HUDEP-2 (cell line): ENCODE measurements at regions not wholly inside any gene's neighbourhood (a gene's known extent, or its start where the extent isn't known, plus 50 kb on each side); places are given as distances from the start of the nearest gene placed in this dataset.
"Not testable (repeated sequence)": the region's sequence is repeated elsewhere in the genome, so short reads cannot be mapped to it uniquely, and the experiment has no call there.

Experiments
- DNase-seq, 76 experiments: peaks; one replicate each; lab custom pipeline; 2025; ENCODE audit not compliant: unreplicated experiment in 76 of 76; lab: John Stamatoyannopoulos, UW

DNA sequence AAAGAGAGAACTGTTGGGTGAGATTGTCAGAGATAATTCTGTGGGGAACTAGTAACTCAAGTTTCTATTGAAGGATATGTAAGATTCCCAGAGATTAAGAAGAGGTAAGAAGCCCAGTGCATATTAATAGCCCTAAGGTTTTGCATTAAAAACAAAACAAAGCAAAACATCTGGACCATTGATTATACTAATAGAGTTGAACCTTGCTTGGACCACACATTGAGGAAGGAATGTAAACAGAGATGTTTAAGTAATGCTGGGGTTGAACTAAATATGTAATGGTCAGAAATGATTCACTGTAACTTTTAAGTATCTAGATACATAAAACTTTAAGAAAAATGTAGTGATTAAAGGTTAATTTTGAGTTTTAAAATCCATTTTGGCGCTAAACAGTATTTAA is 1770.0 kb downstream of the PCDH9 start:
- DNase-seq: no peak

DNA sequence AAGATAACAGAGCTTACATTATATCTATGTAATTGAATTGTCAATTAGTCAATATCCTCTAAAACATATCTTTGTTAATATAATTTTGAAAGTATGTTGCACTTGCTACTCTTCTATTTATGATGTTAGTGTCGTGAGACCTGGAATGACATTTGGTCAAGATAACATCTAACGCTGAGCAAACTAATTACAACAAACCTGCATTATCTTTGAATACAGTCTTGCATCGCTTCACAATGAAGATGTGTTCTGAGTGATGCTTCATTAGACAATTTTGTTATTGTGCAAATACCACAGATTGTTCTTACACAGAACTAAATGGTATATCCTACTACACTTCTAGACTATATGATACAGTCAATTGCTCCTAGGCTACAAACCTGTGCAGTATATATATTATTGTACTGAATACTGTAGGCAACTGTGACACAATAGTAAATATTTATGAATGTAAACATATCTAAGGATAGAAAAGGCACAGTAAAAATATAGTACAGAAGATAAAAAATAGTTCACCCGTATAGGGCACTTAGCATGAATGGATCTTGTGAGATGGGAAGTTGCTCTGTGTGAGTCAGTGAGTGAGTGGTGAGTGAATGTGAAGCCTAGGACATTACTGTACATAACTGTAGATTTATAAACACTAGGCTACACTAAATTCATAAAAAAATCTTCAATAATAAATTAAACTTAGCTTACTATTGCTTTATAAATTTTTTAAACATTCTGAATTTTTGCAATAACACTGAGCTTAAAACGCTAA is 1773.8 kb downstream of the PCDH9 start:
- no peak for DNase-seq

DNA sequence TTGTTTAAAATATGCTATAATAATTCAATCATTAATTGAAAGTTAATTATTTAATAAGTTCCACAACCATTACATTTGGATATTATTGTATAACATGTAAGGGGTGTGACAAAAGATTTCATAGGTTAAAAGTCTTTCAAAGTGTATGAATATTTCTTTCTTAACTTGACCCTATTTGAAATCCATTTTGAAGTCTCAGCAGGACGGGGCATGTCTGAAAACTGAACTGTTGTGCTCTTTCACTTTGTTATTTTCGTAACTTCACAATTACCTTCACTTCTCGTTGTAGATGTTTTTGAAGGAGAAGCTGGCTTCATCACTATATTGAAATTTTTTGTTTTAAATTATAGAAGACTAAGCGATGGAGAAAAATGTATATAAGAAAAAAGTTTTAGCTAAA is 1775.7 kb downstream of the PCDH9 start:
- no peak for DNase-seq

DNA sequence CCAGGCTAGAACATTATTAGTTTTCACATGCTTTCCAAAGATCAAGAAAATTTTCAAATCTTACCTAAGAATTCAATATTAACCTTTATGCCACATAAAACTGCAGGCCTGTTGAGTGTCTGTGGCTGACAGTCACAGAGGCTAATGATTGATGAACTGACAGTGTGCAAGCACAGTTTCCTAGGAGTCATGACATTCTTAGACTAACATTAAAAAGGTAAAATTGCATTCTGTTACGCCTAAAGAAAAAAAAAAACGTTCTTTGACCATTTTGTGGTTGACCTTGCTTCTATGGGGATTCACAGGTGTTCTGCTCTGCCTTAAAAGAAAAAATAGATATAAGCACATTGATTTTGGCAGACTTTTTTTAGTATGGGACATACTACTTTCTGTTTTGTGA is 1776.2 kb downstream of the PCDH9 start:
- no peak for DNase-seq

DNA sequence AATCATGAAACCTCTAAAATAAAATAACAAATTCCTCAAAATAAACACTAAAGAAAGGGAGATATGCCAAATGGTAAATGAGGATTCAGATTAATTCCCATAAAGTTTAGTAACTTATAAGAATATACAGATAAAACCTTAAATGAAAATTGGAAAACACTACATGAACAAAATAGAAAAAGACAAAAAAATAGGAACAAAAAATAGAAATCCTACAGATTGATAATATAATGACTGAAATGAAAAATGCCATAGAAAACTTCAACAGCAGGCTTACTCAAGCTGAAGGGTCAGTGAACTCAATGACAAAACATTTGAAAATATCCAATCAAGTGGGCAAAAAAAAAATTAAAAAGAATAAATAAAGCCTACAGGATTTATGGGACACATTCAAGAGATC is 1784.8 kb downstream of the PCDH9 start:
- no peak for DNase-seq

DNA sequence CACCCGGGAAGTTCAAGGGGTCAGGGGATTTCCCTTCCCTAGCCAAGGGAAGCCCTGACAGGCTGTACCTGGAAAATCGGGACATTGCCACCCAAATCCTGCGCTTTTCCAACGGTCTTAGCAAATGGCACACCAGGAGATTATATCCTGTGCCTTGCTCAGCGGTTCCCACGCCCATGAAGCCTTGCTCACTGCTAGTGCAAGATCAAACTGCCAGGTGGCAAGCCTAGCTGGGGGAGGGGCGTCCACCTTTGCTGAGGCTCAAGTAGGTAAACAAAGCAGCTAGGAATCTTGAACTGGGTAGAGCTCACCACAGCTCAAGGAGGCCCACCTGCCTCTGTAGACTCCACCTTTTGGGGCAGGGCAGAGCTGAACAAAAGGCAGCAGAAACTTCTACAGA is 1794.5 kb downstream of the PCDH9 start:
- no peak for DNase-seq

DNA sequence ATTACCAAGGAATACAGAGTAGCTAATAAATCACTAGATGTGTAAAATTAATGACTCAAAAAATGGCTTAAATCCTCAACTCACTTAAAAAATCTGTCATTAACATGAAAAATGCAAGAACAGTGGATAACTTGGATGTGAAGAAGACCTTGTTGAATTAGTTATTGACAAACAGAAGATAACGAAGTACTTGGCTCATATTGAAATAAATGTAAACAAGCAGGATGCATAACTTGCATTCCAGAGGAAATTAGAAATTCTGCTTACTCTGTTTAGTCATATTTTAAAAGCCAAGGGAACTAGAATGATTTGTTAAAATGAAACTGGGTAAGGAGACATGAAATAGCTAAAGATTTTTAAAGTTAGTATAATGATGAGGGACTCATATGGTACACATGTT is 1812.2 kb downstream of the PCDH9 start:
- DNase-seq: no peak

DNA sequence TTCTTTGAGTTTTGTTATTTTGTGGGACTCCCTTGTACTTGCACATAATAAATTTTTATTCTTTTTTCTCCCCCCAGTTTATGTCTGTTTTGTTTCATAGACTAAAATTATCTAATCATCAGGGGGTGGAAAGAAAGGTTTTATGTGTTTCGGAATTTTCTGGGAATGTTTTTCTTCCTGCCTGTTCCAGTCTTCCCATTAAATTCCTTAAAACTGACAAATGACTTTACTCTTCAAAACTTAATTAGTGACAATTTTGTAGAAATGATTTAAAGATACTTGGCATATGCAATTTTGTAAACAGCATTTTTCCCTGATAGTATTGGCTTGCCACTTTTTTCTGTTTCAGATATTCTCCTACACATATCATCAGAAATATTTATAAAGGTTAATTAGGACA is 1813.4 kb downstream of the PCDH9 start:
- DNase-seq: no peak

DNA sequence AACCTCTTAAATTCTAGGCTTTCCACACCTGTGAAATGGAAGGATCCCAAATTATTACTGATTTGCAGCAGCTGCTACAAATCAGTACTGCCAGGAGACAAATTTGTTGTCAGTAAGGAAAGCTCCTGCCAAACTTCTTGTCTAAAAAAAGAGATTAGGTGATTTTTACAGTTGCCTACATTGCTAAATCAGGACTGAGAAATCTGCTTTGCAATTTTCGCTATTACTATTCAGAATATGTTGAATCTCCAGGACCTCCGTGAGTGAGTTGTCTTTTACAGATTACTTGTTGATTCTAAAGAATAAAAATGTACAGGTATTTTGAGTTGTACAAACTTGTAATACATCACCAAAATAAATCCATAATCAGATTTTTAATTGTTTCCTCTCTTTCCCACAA is 1815.9 kb downstream of the PCDH9 start:
- no peak for DNase-seq

DNA sequence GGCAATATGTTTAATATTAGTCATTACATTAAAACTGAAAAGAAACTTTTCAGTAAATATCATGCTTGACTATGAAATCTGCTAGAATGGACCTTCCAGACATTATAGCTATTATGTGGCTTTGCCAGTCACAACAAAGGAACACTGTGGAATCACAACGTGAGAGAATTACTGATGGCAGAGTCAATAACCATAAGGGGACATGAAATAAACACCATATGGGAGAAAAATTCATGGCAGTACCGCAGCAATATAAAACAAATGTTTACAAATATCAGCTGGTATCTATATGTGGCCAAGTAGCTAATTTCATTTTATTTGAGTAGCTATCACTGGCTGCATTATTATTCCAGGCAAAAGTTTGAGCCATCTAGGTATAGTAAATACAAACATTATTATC is 1818.6 kb downstream of the PCDH9 start:
- no peak for DNase-seq

DNA sequence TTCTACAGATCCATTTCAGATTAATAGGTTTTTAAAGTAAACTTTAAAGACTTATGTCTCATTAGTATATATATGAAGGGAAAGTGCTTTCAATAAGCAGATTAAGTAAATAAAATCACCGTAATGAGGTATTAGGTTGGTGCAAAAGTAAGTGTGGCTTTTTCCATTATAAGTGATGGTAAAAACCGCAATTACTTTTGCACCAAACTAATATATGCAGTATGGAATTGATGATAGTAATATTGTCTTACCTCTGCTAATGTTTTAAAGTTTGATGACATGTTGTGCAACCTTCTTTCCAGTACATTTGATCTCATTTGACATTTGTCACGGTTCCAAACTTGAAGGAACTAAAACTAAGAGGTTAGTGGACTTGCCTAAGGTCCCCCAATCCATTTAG is 1819.3 kb downstream of the PCDH9 start:
- no peak for DNase-seq

DNA sequence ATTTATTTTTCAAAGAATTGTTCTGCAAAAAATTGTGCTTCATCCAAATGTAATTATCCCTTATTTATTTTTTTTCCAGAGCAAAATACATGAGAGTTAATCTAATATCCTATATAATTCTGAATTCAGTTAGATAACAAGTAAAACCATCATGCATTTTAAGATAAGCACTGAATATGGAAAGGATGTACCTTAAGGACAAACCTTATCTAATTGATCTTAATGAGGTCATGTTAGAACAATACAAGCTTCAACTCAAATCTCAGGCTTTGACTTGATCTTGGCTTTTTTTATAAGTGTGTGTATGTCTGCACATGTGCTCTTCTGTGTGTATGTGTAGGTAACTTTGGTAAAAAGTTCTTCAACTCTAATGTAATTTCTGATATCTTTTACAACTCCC is 1828.8 kb downstream of the PCDH9 start:
- DNase-seq: no peak

DNA sequence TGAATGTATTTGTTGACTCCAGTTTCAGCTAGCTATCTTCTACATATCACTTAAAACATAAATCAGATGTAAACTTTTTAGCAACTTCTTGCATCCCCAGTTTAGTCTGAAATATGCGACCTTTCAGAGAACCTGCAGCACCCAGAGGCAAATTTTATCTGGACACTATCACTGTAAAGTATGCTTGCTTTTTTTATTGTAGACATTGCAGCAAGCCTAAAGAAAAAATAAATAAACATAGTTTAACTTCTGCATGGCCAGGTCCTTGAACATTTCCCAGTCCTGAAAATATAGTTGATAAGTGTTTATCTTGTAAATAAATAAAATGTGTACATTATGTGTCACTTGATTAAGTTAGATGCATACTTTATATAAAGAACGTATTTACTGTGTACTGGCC is 1829.4 kb downstream of the PCDH9 start:
- no peak for DNase-seq

DNA sequence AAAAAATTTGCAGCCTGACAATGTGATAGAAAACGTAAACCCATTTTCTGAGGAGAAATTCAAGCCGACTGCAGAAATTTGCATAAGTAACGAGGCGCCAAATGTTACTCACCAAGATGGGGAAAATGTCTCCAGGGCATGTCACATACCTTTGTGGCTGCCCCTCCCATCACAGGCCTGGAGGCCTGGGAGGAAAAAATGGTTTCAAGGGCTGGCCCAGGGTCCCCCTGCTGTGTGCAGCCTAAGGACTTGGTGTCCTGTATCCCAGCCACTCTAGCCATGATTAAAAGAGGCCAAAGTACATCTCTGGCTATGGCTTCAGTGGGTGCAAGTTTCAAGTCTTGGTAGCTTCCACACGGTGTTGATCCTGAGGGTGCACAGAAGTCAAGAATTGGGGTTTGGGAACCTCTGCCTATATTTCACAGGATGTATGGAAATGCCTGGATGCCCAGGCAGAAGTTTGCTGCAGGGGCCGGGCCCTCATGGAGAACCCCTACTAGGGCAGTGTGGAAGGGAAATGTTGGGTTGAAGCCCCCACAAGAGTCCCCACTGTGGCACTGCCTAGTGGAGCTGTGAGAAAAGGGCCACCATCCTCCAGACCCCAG is 1842.3 kb downstream of the PCDH9 start:
- no peak for DNase-seq

DNA sequence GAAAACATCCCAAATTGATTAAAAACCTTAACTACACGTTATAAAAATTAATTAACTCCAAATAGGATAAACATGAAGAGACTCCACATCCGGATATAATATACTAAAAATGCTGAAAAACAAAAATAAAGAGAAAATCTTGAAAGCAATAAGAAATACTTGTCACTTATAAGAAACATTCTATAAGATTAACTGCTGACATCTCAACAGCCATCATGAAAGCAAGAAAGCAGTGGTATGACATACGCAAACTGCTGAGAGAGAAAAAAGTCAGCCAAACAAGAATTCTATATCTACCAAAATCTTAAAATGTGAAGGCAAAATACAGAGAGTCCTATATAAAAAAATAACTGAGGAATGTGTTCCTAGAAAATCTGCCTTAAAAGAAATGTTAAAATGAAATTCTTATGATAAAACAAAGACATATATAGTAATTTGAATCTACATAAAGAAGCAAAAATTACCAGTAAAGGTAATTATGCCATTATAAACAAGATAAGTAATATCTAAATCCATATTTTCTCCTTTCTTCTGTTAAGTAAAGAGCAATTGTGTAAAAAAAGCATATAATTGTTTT is 1851.1 kb downstream of the PCDH9 start:
- no peak for DNase-seq

DNA sequence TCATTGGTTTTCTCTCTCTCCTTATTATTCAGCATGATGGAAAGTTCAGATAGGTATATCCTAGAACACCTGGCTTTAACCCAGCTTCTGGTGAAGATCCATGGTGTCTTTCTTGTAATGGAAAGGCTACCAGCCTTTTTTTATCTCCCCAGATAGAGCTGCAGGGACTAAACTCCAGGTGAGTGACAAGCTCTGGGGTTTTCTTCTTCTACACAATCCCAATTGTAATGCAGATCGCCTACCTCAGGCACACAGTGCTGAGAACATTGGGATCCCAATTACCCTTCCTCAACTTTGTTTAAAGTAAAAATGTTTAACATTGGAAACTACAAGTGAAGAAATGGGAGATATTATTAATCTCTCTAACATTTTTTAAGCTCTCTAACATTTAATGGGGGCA is 1851.7 kb downstream of the PCDH9 start:
- no peak for DNase-seq

DNA sequence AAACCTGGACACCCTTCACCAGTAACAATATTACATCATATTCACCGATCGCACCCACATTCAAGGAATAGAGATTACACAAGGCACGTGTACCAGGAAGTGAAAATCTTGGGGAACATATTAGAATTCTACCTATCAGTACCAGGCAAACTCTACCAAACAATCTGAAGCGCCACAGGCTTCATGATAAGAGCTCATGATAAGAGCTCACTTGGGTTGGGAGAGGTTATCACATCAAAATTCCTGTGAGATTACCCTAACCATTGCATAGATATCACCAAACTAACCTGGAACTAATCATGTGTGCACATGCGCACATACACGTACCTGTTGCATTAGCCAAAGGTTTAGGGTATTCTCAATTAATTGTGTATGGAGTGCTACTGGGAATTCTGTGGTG is 1861.3 kb downstream of the PCDH9 start:
- no peak for DNase-seq

DNA sequence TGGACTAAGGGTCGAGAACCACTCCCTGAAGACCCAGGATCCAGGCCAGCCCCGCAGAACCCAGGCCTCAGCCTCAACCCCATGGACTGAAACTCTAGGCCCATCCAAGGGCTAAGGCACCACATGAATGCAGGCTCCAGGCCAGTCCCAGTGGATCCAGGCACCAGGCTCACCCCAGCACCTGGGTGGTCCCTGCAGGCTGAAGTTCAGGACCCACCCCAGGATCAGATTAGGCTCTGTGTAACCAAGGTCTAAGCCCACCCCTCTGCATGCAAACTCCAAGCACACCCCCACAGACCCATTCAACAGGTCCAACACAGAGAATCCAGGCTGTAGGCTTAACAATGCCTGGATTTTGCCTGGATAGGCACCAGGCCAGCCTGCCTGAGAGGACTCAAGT is 1876.2 kb downstream of the PCDH9 start:
- DNase-seq: no peak

DNA sequence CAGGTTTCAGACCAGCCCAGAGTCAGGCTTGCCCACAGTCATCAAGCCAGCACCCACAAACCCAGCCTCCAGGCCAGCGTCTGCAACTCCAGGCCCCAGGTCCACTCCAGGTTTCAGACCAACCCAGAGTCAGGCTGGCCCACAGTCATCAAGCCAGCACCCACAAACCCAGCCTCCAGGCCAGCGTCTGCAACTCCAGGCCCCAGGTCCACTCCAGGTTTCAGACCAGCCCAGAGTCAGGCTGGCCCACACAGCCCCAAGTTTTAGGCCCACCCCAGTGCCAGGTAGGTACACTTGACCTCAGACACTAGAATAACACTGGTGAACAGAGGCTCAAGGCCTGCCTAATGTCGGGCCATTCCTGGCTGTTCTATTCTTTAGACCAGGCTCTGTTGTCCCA is 1877.0 kb downstream of the PCDH9 start:
- not testable (repeated sequence) for DNase-seq

DNA sequence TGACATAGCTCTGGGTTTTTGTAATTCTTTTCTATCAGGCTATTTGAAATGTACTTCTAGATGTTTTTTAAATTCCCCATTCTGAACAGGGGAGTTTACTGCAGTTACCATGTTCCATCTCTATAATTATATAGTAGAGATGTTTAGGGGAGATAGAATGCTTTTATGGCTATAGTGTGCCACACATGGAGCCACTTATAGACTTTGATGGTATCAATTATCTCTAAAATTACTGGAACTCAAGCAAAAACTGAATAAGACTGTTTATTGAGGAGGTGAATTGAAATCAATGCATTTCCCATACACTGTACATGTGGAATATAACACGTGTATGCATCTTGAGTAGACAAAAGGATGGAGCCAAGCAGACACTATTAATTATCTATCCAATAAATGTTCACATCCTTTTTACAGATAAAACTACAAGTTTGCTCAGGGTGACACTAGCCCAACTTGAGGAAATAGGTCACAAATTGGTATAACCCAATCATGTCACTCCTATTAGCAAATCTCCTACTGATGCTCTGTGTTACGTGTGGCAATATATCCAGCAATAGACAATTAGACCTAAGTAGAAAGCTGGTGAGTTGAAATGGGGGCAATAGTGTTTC is 1882.6 kb downstream of the PCDH9 start:
- DNase-seq: no peak

DNA sequence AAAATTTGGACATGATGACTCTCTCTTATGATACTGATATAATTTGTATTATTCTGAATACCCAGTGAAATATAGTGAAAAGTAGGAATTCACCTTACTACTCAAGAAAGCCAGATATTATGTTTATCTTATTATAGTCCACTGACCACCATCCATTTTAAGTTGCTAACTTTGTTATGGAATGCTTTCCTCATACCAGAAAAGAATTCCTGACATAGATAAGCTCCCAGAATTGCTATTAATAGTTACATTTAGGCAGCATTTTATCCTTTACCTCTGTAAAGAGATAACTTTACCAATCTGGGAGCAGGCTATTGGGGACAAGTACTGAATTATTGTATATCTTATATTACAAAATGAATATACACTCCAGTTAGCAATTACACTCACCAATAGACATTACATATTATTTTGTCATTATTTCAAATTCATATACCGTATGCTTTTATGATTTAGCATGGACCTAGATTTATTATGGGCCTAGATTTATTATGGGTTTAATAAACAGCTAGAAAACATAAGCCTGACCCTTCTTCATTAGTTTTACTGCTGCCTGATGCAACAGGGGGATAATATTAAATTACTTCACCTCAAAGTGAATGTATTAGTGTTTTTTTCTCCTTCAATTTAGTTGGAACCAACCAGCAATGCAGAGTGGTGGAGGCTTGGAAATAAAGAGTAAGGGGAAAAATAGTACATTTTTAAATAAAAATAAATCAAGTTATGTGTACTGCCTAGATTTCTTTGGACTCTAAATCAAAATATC is 1886.1 kb downstream of the PCDH9 start:
- no peak for DNase-seq
